Fibroblast of the conjunctiva (primary cell): ENCODE measurements at regions not wholly inside any gene's neighbourhood (a gene's known extent, or its start where the extent isn't known, plus 50 kb on each side); places are given as distances from the start of the nearest gene placed in this dataset.
A peak's percentile ranks its signal among the peaks of the same experiment; 100 is the strongest.

Source experiments
- DNase-seq: peaks from one replicate; pipeline ENCODE4 v3.0.0-alpha.2; 2010; ENCODE audit warnings: low read depth

- no peak for DNase-seq
Observed at GRCh38 chr5:91283899-91284298, 99.2 kb downstream of the ARRDC3 start.

- DNase-seq, result no peak
Observed at GRCh38 chr5:91283326-91283725, 99.8 kb downstream of the ARRDC3 start.

DNA sequence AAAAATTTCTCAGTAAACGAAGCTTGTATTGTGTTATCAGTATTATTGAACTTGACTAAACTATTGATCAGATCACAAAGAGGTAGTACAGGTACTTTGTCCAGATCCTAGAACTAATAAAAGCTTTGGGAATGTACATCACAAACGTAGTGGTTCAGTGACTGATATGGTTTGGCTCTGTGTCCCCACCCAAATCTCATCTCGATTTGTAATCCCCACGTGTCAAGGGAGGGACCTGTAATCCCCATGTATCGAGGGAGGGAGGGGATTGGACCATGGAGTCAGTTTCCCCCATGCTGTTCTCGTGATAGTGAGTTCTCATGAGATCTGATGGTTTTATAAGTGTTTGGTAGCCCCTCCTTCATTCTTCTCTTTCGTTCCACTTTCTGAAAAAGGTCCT is 100.9 kb downstream of the ARRDC3 start:
- DNase-seq, result no peak

DNA sequence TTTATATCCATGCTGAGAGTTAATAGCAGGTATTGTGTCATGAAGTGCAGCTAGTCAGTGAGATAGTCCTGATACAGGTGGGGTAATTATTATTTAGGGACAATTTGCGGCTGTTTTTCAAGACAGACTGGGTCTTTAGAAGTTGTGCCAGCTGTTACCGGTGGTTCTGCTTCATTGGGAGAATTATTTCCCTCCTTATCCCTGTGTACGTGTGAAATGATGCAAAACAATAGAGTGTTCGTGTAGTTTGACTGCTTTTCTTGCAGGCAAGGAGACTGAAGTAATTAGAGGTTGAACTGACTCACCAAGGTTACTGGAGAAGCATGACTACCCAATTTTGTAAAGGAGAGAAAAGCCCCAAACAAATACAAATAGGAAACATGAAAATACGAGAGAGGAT is 101.7 kb downstream of the ARRDC3 start:
- DNase-seq, result peak; percentile 66

DNA sequence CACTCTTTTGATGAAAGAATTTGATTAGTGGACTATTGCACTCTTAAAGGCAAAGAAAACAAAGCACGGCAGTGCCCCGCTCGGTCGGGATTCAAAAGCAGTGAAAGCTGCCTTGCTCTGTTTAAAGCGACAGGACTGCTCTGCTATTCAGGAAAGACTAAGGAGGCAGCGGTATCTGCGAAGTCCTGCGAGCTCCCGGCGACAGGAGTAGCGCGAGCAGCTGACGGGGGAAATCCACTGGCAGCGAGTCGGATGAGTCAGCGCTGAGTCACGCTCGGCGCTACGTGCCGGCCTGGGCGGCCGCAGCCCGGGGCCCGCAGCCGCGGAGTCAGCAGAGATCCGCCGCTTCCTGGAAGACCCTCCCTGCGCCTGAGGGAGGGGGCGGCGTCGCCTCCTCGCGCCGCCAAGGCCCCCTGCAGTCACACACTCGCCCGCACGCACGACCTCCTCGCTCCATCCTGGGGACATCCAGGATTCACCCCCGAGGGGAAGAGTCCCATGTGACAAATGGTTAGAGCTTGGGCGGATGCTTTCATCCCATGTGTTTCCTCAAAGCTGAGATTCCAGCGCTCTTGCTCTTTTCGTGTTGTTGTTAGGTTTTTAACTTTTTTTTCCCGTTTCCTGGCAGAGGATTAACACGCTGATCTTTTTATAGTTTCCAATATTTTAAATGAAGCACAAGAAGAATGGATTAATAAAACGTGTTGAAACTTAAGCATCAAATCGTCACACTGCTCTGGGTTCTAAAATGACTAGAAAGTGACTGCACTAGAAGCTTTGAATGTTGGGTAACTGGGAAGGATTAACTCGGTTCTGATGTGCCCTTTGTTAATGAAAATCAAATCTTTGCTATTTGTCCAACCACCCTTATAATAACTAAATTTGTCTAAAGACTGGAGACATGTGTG is 102.5 kb downstream of the ARRDC3 start:
- peak; percentile 95 for DNase-seq

GRCh38 chr5:91277840-91278239 is 105.3 kb downstream of the ARRDC3 start:
- no peak for DNase-seq

DNA sequence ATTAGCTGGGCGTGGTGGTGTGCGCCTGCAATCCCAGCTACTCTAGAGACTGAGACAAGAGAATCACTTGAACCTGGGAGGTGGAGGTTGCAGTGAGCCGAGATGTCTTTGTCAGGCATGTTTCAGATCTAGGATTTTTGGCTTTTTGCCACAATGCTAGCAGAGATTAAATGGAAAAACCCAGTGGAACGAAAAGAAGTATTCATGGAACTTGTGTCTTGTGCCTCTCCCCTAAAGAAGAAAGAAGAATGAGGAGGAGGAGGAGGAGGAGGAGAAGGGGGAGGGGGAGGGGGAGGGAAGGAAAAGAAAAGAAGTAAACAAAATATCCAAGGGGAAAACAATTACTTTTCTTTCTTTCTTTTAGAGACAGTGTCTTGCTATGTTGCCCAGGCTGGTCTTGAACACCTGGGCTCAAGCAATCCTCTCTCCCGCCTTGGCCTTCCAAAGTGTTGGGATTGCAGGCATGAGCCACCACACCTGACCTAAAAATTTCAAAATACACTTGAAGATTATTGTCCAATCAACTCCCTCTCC is 106.0 kb downstream of the ARRDC3 start:
- DNase-seq, result no peak

GRCh38 chr5:91272858-91273257 is 110.3 kb downstream of the ARRDC3 start:
- no peak for DNase-seq

DNA sequence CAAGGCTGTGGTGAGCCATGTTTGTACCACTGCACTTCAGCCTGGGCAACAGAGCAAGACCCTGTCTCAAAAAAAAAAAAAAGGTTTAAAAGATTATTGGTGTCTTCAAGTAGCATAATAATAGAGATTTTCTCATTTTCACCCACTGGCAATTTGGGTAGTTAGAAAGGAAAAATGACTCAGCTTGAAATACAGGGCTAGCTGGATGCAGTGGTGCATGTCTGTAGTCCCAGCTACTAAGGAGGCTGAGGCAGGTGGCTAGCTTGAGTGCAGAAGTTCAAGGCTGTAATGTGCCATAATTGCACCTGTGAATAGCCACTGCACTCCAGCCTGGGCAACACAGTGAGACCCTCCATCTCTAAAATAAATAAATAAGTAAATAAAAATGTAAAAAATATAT is 111.1 kb downstream of the ARRDC3 start:
- no peak for DNase-seq

GRCh38 chr5:91269198-91269597 is 113.9 kb downstream of the ARRDC3 start:
- no peak for DNase-seq

GRCh38 chr5:91266184-91266705 is 116.9 kb downstream of the ARRDC3 start:
- DNase-seq, result peak; percentile 14

GRCh38 chr5:91264311-91265051 is 118.6 kb downstream of the ARRDC3 start:
- DNase-seq, result no peak

GRCh38 chr5:91263898-91264297 is 119.2 kb downstream of the ARRDC3 start:
- no peak for DNase-seq

DNA sequence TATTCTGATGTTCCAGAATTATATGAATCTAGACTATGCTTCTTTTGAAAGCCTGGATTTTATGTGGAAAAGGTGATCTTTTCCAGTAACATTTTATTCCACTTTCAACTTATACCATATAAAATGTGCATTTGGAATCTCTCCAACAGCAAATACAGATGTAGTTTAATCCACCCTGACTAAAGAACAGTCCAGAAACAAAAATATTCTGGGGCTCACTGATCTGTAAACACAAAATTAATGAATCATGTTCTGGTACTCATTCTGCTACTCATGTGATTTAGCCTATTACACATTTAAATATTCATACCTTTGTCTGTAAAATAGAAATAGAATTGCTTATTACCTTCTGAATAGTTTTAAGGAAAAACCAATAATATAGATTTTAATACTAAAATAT is 125.8 kb downstream of the ARRDC3 start:
- no peak for DNase-seq

GRCh38 chr5:91256142-91256524 is 127.0 kb downstream of the ARRDC3 start:
- DNase-seq, result no peak

- DNase-seq, result no peak
Observed at GRCh38 chr5:91255396-91256141, 127.5 kb downstream of the ARRDC3 start.

- no peak for DNase-seq
Observed at GRCh38 chr5:91252916-91253315, 130.2 kb downstream of the ARRDC3 start.

- no peak for DNase-seq
Observed at GRCh38 chr5:91245871-91246270, 137.2 kb downstream of the ARRDC3 start.

DNA sequence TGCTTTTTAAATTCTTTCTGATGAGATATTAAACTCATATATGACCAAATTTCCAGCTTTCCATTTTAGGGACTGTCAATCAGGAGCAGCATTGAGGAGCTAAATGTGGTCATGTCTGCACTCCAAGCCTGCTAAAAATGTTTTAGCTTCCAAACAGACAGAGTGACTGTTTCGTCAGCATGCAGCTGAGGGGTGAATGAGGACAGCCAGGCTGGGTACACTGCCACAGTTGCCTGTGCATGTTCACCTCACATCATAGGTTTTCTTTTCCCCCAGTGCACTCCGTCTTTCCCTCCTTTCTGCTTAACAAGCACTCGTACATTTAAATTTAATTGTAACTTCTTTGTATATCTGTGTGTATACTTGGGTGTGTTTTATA is 138.1 kb downstream of the ARRDC3 start:
- no peak for DNase-seq

DNA sequence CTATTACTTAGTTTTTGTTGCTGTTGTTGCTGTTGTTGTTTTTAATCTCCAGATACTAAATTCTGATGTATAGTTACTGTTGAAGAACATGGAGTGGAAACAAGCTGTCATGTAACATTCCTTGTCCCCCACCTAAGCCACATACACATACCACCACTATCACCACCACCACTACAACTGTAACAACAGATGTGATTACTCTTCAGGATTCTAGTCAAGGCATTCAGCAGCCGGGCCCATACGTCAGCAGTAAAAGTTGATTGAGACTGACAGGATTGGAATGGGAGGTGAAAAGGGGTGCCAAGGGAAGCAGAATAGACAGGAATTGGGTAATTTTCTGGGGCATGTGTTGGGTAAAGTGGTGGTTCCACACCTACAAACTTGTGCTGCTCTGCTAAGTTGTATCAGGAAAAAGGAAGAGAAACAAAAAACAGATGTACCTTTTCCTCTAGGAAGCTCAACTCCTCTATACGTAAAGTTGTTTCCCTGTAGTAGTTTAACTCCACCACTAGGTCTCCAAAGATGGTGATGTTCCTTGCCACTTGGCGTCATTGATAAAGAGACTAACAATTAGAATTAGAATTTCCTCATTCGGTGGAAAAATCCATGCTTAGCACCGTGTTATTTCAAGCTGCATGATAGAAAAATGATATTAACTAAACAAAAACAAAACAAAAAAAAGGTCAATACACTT is 138.6 kb downstream of the ARRDC3 start:
- DNase-seq, result no peak

DNA sequence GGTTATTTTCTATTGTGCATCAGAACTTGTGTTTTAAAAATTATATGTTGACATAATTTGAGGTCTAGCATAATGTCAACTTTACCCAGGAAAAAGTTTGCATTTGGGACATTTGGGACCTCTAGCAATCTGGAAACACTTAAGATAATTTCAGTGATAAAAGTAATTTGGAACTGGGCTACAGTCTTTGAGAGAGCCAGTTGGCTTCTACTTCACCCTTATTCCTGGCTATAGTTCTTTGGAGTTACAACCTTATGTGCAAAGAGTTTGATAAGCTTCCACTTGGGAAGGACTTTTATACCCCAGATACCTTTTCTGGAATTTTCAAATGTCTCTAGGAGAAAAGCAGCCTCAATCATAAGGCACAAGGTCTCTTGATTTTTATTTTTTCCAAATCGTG is 139.3 kb downstream of the ARRDC3 start:
- no peak for DNase-seq

GRCh38 chr5:91243286-91243685 is 139.8 kb downstream of the ARRDC3 start:
- DNase-seq, result no peak
